GM10266 (cell line): ENCODE measurements at regions not wholly inside any gene's neighbourhood (a gene's known extent, or its start where the extent isn't known, plus 50 kb on each side); places are given as distances from the start of the nearest gene placed in this dataset.

ENCODE experiments used
- DNase-seq: peaks from one replicate; pipeline ENCODE4 v3.0.0; 2012; ENCODE audit errors: extremely low spot score
- TF ChIP-seq, protein P1 (sequence below): IDR thresholded peaks from 2 replicates; pipeline ENCODE4 v1.5.1; 2012; ENCODE audit warnings: mild to moderate bottlenecking, low read depth; ENCODE audit not compliant: control insufficient read depth, insufficient read depth; ENCODE audit errors: missing control alignments

DNA sequence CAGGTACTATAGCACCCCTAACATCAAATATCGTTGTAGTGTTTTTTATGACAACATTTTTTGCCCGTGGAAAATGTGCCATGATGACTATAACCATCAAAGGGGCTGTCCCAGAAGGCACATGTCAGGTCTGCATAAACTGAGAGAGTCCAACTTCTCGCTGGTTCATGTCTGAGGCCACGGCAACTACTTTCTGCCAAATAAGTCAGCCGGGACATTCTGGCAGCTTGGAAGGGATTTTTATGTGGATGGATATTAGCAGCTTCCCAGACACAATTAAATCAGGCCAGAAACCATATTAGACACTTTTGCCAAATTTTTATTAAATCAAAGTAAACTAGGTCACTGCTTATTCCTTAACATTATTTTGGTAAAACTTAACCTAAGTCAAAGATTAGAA lies 477.4 kb upstream of the FZD8 start:
- DNase-seq: no peak
- TF ChIP-seq, protein P1, sequence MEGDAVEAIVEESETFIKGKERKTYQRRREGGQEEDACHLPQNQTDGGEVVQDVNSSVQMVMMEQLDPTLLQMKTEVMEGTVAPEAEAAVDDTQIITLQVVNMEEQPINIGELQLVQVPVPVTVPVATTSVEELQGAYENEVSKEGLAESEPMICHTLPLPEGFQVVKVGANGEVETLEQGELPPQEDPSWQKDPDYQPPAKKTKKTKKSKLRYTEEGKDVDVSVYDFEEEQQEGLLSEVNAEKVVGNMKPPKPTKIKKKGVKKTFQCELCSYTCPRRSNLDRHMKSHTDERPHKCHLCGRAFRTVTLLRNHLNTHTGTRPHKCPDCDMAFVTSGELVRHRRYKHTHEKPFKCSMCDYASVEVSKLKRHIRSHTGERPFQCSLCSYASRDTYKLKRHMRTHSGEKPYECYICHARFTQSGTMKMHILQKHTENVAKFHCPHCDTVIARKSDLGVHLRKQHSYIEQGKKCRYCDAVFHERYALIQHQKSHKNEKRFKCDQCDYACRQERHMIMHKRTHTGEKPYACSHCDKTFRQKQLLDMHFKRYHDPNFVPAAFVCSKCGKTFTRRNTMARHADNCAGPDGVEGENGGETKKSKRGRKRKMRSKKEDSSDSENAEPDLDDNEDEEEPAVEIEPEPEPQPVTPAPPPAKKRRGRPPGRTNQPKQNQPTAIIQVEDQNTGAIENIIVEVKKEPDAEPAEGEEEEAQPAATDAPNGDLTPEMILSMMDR: no peak

DNA sequence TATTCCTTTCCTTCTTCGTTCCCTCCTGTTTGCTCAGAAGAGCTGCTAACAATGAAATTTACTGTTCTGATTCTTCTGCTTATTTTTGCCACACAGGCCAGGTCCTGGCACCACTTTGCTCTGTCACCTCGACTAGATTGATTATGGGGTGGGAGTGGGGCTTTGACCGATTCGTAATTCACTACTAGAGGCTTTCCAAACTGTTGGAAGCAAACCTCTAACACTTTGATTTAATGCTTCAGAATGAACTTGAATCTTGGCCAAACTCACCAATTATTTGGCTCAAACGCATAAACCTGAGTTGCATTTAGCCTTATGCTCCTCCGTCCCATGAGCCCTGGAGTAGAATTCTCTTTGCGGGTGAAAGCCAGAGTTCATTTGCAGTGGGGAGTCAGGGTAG lies 476.2 kb upstream of the FZD8 start:
- TF ChIP-seq, protein P1: no peak

DNA sequence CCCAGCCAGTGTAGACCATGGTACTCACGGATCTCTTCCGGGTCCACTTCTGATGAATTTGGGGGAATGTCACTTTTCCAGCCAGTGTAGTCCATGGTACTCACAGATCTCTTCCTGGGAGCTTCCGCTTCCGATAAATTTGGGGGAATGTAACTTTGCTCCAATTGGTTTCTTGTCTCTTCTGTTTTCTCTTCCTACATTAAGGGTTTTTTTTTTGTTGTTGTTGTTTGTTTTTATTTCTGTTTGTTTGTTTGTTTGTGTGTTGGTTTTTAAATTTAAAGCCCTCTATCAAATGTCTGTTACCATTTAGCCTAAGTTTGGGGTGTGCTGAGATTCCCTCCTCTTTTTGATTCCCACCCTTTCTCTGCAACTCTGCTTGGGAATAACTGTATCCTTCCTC lies 475.8 kb upstream of the FZD8 start:
- TF ChIP-seq, protein P1: no peak
- DNase-seq: no peak

More for the DNA sequence above, 476.2 kb upstream of the FZD8 start:
- no peak for DNase-seq

DNA sequence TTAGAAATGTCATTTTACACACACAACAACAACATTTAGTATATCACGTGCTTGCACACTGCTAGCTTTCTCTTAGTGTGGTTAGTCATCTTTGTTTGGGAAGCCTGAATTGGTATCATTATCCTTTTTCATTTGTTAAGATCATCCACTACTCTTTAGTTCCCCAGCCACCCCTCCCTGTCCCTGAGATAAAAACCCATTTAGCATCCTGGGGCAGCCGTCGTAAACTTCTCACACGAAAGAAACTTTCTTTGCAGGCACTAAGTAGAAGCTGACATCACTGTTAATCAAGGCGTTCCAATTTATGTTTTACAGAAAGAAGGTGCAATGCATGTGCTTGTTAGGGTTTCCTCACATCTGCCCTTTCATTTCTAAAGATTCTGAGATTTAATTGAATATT lies 475.1 kb upstream of the FZD8 start:
- TF ChIP-seq, protein P1: no peak
- DNase-seq: no peak

DNA sequence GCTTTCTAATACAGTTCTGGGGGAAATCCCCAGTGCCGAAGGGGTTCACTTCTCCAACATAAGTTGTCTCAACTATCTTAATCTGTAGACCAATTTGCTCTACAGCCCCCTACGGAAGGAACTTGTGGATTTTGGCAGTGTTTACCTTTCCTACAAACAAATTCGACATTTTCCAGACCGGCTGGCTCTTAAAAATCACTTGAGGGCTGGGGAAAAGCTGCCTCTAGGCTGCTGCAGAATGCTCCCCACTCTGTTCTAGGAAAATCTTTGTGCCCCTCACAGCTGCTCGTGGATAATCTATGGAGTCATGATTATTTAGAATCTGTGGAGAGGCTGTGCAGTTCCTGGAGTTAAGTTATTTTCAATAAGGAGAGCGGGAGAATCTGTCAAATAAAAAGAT lies 474.6 kb upstream of the FZD8 start:
- no peak for DNase-seq
- TF ChIP-seq, protein P1: no peak

DNA sequence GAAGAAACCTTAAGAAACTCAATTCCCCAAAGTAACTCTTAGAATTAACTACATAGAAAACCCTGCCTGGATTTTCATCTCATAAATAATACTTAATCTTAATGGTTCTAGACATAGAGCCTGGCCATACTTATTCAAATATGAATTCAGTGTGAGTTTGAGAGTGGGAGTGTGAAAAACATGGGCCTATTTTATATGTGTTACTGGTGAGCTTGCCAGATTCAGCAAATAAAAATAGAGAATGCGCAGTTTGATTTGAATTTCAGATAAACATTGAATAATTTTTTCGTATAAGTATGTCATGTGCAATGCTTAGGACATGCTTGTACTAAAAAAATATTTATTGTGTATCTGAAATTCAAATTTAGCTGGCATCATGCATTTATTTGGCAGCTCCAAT lies 473.9 kb upstream of the FZD8 start:
- TF ChIP-seq, protein P1: no peak
- DNase-seq: no peak

DNA sequence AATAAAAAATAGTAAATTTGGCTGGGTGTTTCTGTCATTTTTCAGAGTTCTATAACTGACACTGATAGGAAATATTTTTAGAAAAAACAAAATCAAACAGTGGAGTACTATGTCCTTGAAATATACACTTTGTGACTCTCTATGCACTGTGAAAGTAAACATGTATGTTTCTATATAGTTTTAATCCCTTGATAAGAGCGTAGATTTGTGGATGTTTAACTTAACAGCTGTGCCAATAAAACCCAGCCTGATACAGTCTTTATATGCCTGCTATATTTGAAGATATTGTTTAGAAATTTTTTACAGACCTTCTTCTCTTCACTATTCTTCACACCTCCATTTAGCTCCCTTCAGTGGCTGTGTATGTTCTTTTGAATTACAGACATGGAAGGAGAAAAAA lies 473.3 kb upstream of the FZD8 start:
- TF ChIP-seq, protein P1: no peak
- no peak for DNase-seq
